GM03348 (cell line): ENCODE measurements at regions not wholly inside any gene's neighbourhood (a gene's known extent, or its start where the extent isn't known, plus 50 kb on each side); places are given as distances from the start of the nearest gene placed in this dataset.

Experiments used
- DNase-seq: peaks from one replicate; pipeline ENCODE4 v3.0.0; 2012; ENCODE audit warnings: low spot score

GRCh38 chr4:27267970-27268355, 407.3 kb downstream of the STIM2 start:
- DNase-seq, result no peak

- DNase-seq, result no peak
Observed at GRCh38 chr4:27270435-27270834, 409.8 kb downstream of the STIM2 start.

GRCh38 chr4:27271555-27271954, 410.9 kb downstream of the STIM2 start:
- no peak for DNase-seq

- no peak for DNase-seq
Observed at GRCh38 chr4:27272217-27272616, 411.6 kb downstream of the STIM2 start.

- DNase-seq, result no peak
Observed at GRCh38 chr4:27276307-27277073, 415.8 kb downstream of the STIM2 start.

- DNase-seq, result peak; percentile 39
Observed at GRCh38 chr4:27278615-27279375, 418.2 kb downstream of the STIM2 start.

GRCh38 chr4:27288496-27288895, 427.9 kb downstream of the STIM2 start:
- no peak for DNase-seq

- DNase-seq, result no peak
Observed at GRCh38 chr4:27289704-27290103, 429.1 kb downstream of the STIM2 start.

GRCh38 chr4:27293831-27294230, 433.2 kb downstream of the STIM2 start:
- no peak for DNase-seq

GRCh38 chr4:27304751-27305150, 444.1 kb downstream of the STIM2 start:
- no peak for DNase-seq

GRCh38 chr4:27305246-27305645, 444.6 kb downstream of the STIM2 start:
- no peak for DNase-seq

- no peak for DNase-seq
Observed at GRCh38 chr4:27308379-27308778, 447.7 kb downstream of the STIM2 start.

GRCh38 chr4:27315625-27316024, 455.0 kb downstream of the STIM2 start:
- no peak for DNase-seq

- DNase-seq, result no peak
Observed at GRCh38 chr4:27316176-27316575, 455.5 kb downstream of the STIM2 start.

GRCh38 chr4:27318740-27319139, 458.1 kb downstream of the STIM2 start:
- peak; percentile 49 for DNase-seq

- DNase-seq, result no peak
Observed at GRCh38 chr4:27326991-27327390, 466.4 kb downstream of the STIM2 start.

- no peak for DNase-seq
Observed at GRCh38 chr4:27327421-27328181, 467.0 kb downstream of the STIM2 start.

GRCh38 chr4:27338530-27338929, 477.9 kb downstream of the STIM2 start:
- no peak for DNase-seq

GRCh38 chr4:27343411-27343810, 482.8 kb downstream of the STIM2 start:
- no peak for DNase-seq

GRCh38 chr4:27350161-27350560, 489.5 kb downstream of the STIM2 start:
- DNase-seq, result no peak

- DNase-seq, result peak; percentile 19
Observed at GRCh38 chr4:27357283-27357682, 496.6 kb downstream of the STIM2 start.

- no peak for DNase-seq
Observed at GRCh38 chr4:27358269-27358668, 497.6 kb downstream of the STIM2 start.

- no peak for DNase-seq
Observed at GRCh38 chr4:27360131-27360530, 499.5 kb downstream of the STIM2 start.
